ENCODE measurements at regions not wholly inside any gene's neighbourhood (a gene's known extent, or its start where the extent isn't known, plus 50 kb on each side); places are given as distances from the start of the nearest gene placed in this dataset.
A peak's percentile ranks its signal among the peaks of the same experiment; 100 is the strongest.

DNA sequence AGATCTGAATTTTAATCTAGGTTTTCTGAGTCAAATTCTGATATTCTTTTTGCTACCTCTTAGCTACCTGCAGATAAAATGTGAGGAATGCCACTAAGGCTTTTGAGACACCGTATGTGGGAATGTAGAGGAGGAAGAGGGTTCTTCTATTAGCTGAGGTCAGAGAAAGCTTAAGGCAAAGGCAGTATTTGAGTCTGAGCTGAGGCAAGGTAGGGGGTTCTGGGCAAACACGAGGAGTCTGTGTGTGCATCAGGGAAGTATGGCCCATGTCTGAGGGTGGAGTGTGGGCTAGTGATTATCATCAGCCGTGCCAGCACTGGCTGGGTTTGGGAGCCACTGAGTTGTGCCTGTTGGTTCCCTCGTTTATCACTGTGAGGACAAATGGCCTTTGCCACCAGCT, 181.1 kb downstream of the SOX2 start:
- no peaks in the 10 kb centered on the region for H3K9me2 ChIP-seq (ENCODE audit: low read depth, low read length)
- H3K27me3 ChIP-seq (ENCODE audit: insufficient read depth, low read length) = no peaks in the 10 kb centered on the region
- H3K4me2 ChIP-seq (ENCODE audit: low read length) = no peak overlapping the region
- H3F3A ChIP-seq (ENCODE audit: insufficient read depth, low read length) = no peaks in the 10 kb centered on the region
- no peak overlapping the region for H3K9ac ChIP-seq (ENCODE audit: low read length)
- peaks cover 27% of the 10 kb centered on the region for H3K4me1 ChIP-seq (ENCODE audit: insufficient read depth, low read length, severe bottlenecking)
- H3K79me2 ChIP-seq (ENCODE audit: insufficient read depth, low read length) = no peaks in the 10 kb centered on the region
- H3K4me3 ChIP-seq (ENCODE audit: low read depth, low read length, poor library complexity, severe bottlenecking) = no peak overlapping the region
- no peak for TF ChIP-seq CTCF (IDR thresholded peaks at IDR 0.05; ENCODE audit: low read length)
- no peak for TF ChIP-seq EZH2 (IDR thresholded peaks at IDR 0.05; ENCODE audit: borderline replicate concordance, low read length)
- H3K9me3 ChIP-seq (ENCODE audit: low read length) = peaks cover 7% of the 10 kb centered on the region
- H4K20me1 ChIP-seq (ENCODE audit: insufficient read depth, low read length) = no peaks in the 10 kb centered on the region
- no peak overlapping the region; the same call in 1 of the 2 replicates for H2AFZ ChIP-seq (ENCODE audit: low read length)
- H3K27ac ChIP-seq (ENCODE audit: low read depth, low read length, poor library complexity, severe bottlenecking) = peak overlapping the region; percentile 49
- H3K36me3 ChIP-seq (ENCODE audit: insufficient read depth, low read length) = no peaks in the 10 kb centered on the region

DNA sequence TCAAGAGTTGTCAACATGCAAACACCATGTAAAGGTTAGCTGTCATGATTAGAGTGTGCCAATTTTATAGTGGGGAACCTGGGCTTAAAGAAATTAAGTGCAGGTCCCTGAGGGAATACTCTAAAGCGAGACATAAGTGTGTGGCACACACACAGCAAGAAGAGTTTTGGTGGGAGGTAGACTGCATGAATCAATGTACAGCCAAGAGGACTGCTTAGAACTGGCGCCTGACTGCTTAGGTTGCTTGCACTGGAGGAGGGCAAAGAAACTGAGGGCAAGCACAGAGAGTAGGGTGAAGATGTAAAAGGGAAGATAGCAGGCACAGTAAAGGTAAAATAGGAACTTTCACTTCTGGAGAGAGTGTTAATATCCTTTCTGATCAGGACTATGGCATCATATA, 184.9 kb downstream of the SOX2 start:
- H3K9me2 ChIP-seq (ENCODE audit: low read depth, low read length) = no peaks in the 10 kb centered on the region
- H3K79me2 ChIP-seq (ENCODE audit: insufficient read depth, low read length) = no peaks in the 10 kb centered on the region
- no peaks in the 10 kb centered on the region for H3K9me3 ChIP-seq (ENCODE audit: low read length)
- H3K4me2 ChIP-seq (ENCODE audit: low read length) = peak overlapping the region; percentile 37
- no peak for TF ChIP-seq CTCF (IDR thresholded peaks at IDR 0.05; ENCODE audit: low read length)
- TF ChIP-seq EZH2 (IDR thresholded peaks at IDR 0.05; ENCODE audit: borderline replicate concordance, low read length) = no peak
- H3K27ac ChIP-seq (ENCODE audit: low read depth, low read length, poor library complexity, severe bottlenecking) = peak overlapping the region; percentile 77
- H3K4me1 ChIP-seq (ENCODE audit: insufficient read depth, low read length, severe bottlenecking) = peaks cover 26% of the 10 kb centered on the region
- H2AFZ ChIP-seq (ENCODE audit: low read length) = peak overlapping the region; percentile 76; the same call in 1 of the 2 replicates
- H3K4me3 ChIP-seq (ENCODE audit: low read depth, low read length, poor library complexity, severe bottlenecking) = no peak overlapping the region
- peaks cover 3% of the 10 kb centered on the region; the same call in 1 of the 2 replicates for H3F3A ChIP-seq (ENCODE audit: insufficient read depth, low read length)
- H3K36me3 ChIP-seq (ENCODE audit: insufficient read depth, low read length) = no peaks in the 10 kb centered on the region
- no peaks in the 10 kb centered on the region for H3K27me3 ChIP-seq (ENCODE audit: insufficient read depth, low read length)
- H4K20me1 ChIP-seq (ENCODE audit: insufficient read depth, low read length) = no peaks in the 10 kb centered on the region
- peak overlapping the region; percentile 42 for H3K9ac ChIP-seq (ENCODE audit: low read length)

- Histone ChIP-seq H3K79me2 (ENCODE audit: insufficient read depth, low read length) (no peaks in the 10 kb centered on the region), H3K4me3 (ENCODE audit: low read depth, low read length, poor library complexity, severe bottlenecking) (no peak overlapping the region), H3F3A (ENCODE audit: insufficient read depth, low read length) (peaks cover 3% of the 10 kb centered on the region; the same call in 1 of the 2 replicates), H3K36me3 (ENCODE audit: insufficient read depth, low read length) (no peaks in the 10 kb centered on the region), H3K27me3 (ENCODE audit: insufficient read depth, low read length) (no peaks in the 10 kb centered on the region), H3K4me2 (ENCODE audit: low read length) (no peak overlapping the region), H3K9me3 (ENCODE audit: low read length) (no peaks in the 10 kb centered on the region), H3K27ac (ENCODE audit: low read depth, low read length, poor library complexity, severe bottlenecking) (no peak overlapping the region), H4K20me1 (ENCODE audit: insufficient read depth, low read length) (no peaks in the 10 kb centered on the region), H3K9ac (ENCODE audit: low read length) (no peak overlapping the region), H3K9me2 (ENCODE audit: low read depth, low read length) (no peaks in the 10 kb centered on the region), H2AFZ (ENCODE audit: low read length) (no peak overlapping the region), H3K4me1 (ENCODE audit: insufficient read depth, low read length, severe bottlenecking) (peaks cover 15% of the 10 kb centered on the region)
- no peak for TF ChIP-seq EZH2 (IDR thresholded peaks at IDR 0.05; ENCODE audit: borderline replicate concordance, low read length)
Measured at GRCh38 chr3:181899702-181900101, 188.0 kb downstream of the SOX2 start.

DNA sequence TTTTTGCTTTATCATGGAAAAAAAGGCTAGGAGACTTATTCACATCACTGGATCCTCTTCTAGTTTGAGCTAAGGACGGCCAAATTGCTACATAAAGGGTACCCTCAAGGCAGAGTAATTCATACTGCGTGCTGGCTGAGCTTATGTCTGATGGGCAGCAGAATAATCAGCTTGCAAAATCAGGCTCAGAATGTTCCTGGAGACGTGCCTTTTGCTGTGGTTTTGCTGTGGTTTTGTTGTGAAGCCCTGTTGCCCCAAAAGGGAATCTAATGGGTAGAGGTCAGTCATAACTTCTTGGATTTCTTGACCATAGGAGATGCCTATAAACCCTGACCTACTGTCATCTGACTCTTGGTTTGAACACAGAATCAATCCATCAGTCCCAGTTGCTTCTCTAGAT, 189.9 kb downstream of the SOX2 start:
- no peak overlapping the region for H3K4me2 ChIP-seq (ENCODE audit: low read length)
- H3K9me3 ChIP-seq (ENCODE audit: low read length) = no peaks in the 10 kb centered on the region
- H3K27ac ChIP-seq (ENCODE audit: low read depth, low read length, poor library complexity, severe bottlenecking) = no peak overlapping the region
- TF ChIP-seq EZH2 (IDR thresholded peaks at IDR 0.05; ENCODE audit: borderline replicate concordance, low read length) = no peak
- no peak for TF ChIP-seq CTCF (IDR thresholded peaks at IDR 0.05; ENCODE audit: low read length)
- no peaks in the 10 kb centered on the region for H3K36me3 ChIP-seq (ENCODE audit: insufficient read depth, low read length)
- peaks cover 3% of the 10 kb centered on the region; the same call in 1 of the 2 replicates for H3F3A ChIP-seq (ENCODE audit: insufficient read depth, low read length)
- H3K4me1 ChIP-seq (ENCODE audit: insufficient read depth, low read length, severe bottlenecking) = peaks cover 15% of the 10 kb centered on the region
- no peaks in the 10 kb centered on the region for H3K79me2 ChIP-seq (ENCODE audit: insufficient read depth, low read length)
- no peak overlapping the region for H3K9ac ChIP-seq (ENCODE audit: low read length)
- H3K27me3 ChIP-seq (ENCODE audit: insufficient read depth, low read length) = no peaks in the 10 kb centered on the region
- no peak overlapping the region for H3K4me3 ChIP-seq (ENCODE audit: low read depth, low read length, poor library complexity, severe bottlenecking)
- H2AFZ ChIP-seq (ENCODE audit: low read length) = no peak overlapping the region
- no peaks in the 10 kb centered on the region for H3K9me2 ChIP-seq (ENCODE audit: low read depth, low read length)
- H4K20me1 ChIP-seq (ENCODE audit: insufficient read depth, low read length) = no peaks in the 10 kb centered on the region

Measured in OCI-LY1 (cell line).